ENCODE measurements at regions not wholly inside any gene's neighbourhood (a gene's known extent, or its start where the extent isn't known, plus 50 kb on each side); places are given as distances from the start of the nearest gene placed in this dataset.

- Histone ChIP-seq H3K27me3 (ENCODE audit: insufficient read depth, insufficient read length) (no peaks in the 10 kb centered on the region), H3K36me3 (ENCODE audit: insufficient read depth, insufficient read length, low read length) (no peaks in the 10 kb centered on the region), H3K9me3 (ENCODE audit: insufficient read depth, low read length) (no peaks in the 10 kb centered on the region), H3K9ac (ENCODE audit: insufficient read length, low read depth) (no peak overlapping the region), H3K4me3 (ENCODE audit: insufficient read length, low read depth) (no peak overlapping the region), H3K4me1 (ENCODE audit: insufficient read depth, insufficient read length) (no peaks in the 10 kb centered on the region)
- TF ChIP-seq SUZ12 (IDR thresholded peaks at IDR 0.05; ENCODE audit: extremely low read depth, insufficient read depth, insufficient read length) (no peak), YY1 (IDR thresholded peaks at IDR 0.05; ENCODE audit: insufficient read depth, insufficient read length) (no peak), ZNF274 (IDR thresholded peaks at IDR 0.05; ENCODE audit: low read depth, low read length) (no peak)
- no peak for DNase-seq (ENCODE audit: low read depth, low spot score)
Measured at GRCh38 chr14:35944847-35945246, 118.7 kb downstream of the BRMS1L start.

GRCh38 chr14:35940291-35940690 lies 114.2 kb downstream of the BRMS1L start:
- Histone ChIP-seq H3K9me3 (ENCODE audit: insufficient read depth, low read length) (no peaks in the 10 kb centered on the region), H3K4me3 (ENCODE audit: insufficient read length, low read depth) (no peak overlapping the region), H3K4me1 (ENCODE audit: insufficient read depth, insufficient read length) (no peaks in the 10 kb centered on the region), H3K36me3 (ENCODE audit: insufficient read depth, insufficient read length, low read length) (no peaks in the 10 kb centered on the region), H3K9ac (ENCODE audit: insufficient read length, low read depth) (no peak overlapping the region), H3K27me3 (ENCODE audit: insufficient read depth, insufficient read length) (no peaks in the 10 kb centered on the region)
- TF ChIP-seq SUZ12 (IDR thresholded peaks at IDR 0.05; ENCODE audit: extremely low read depth, insufficient read depth, insufficient read length): no peak
- no peak for TF ChIP-seq ZNF274 (IDR thresholded peaks at IDR 0.05; ENCODE audit: low read depth, low read length)
- no peak for TF ChIP-seq YY1 (IDR thresholded peaks at IDR 0.05; ENCODE audit: insufficient read depth, insufficient read length)
- DNase-seq (ENCODE audit: low read depth, low spot score): no peak

GRCh38 chr14:35938770-35939169 lies 112.6 kb downstream of the BRMS1L start:
- DNase-seq (ENCODE audit: low read depth, low spot score): no peak
- H3K36me3 ChIP-seq (ENCODE audit: insufficient read depth, insufficient read length, low read length): no peaks in the 10 kb centered on the region
- no peaks in the 10 kb centered on the region for H3K9me3 ChIP-seq (ENCODE audit: insufficient read depth, low read length)
- H3K9ac ChIP-seq (ENCODE audit: insufficient read length, low read depth): no peak overlapping the region
- no peaks in the 10 kb centered on the region for H3K27me3 ChIP-seq (ENCODE audit: insufficient read depth, insufficient read length)
- no peaks in the 10 kb centered on the region for H3K4me1 ChIP-seq (ENCODE audit: insufficient read depth, insufficient read length)
- TF ChIP-seq ZNF274 (IDR thresholded peaks at IDR 0.05; ENCODE audit: low read depth, low read length) (no peak), SUZ12 (IDR thresholded peaks at IDR 0.05; ENCODE audit: extremely low read depth, insufficient read depth, insufficient read length) (no peak), YY1 (IDR thresholded peaks at IDR 0.05; ENCODE audit: insufficient read depth, insufficient read length) (no peak)
- H3K4me3 ChIP-seq (ENCODE audit: insufficient read length, low read depth): no peak overlapping the region

GRCh38 chr14:35934499-35934898 lies 108.4 kb downstream of the BRMS1L start:
- Histone ChIP-seq H3K9ac (ENCODE audit: insufficient read length, low read depth) (no peak overlapping the region), H3K9me3 (ENCODE audit: insufficient read depth, low read length) (no peaks in the 10 kb centered on the region), H3K27me3 (ENCODE audit: insufficient read depth, insufficient read length) (no peaks in the 10 kb centered on the region), H3K36me3 (ENCODE audit: insufficient read depth, insufficient read length, low read length) (no peaks in the 10 kb centered on the region), H3K4me1 (ENCODE audit: insufficient read depth, insufficient read length) (no peaks in the 10 kb centered on the region), H3K4me3 (ENCODE audit: insufficient read length, low read depth) (no peak overlapping the region)
- TF ChIP-seq ZNF274 (IDR thresholded peaks at IDR 0.05; ENCODE audit: low read depth, low read length) (no peak), SUZ12 (IDR thresholded peaks at IDR 0.05; ENCODE audit: extremely low read depth, insufficient read depth, insufficient read length) (no peak), YY1 (IDR thresholded peaks at IDR 0.05; ENCODE audit: insufficient read depth, insufficient read length) (no peak)
- DNase-seq (ENCODE audit: low read depth, low spot score): no peak

- no peaks in the 10 kb centered on the region for H3K36me3 ChIP-seq (ENCODE audit: insufficient read depth, insufficient read length, low read length)
- no peak overlapping the region for H3K4me3 ChIP-seq (ENCODE audit: insufficient read length, low read depth)
- H3K9me3 ChIP-seq (ENCODE audit: insufficient read depth, low read length): no peaks in the 10 kb centered on the region
- no peaks in the 10 kb centered on the region for H3K4me1 ChIP-seq (ENCODE audit: insufficient read depth, insufficient read length)
- no peak for TF ChIP-seq SUZ12 (IDR thresholded peaks at IDR 0.05; ENCODE audit: extremely low read depth, insufficient read depth, insufficient read length)
- TF ChIP-seq YY1 (IDR thresholded peaks at IDR 0.05; ENCODE audit: insufficient read depth, insufficient read length): no peak
- TF ChIP-seq ZNF274 (IDR thresholded peaks at IDR 0.05; ENCODE audit: low read depth, low read length): no peak
- H3K27me3 ChIP-seq (ENCODE audit: insufficient read depth, insufficient read length): no peaks in the 10 kb centered on the region
- DNase-seq (ENCODE audit: low read depth, low spot score): no peak
- no peak overlapping the region for H3K9ac ChIP-seq (ENCODE audit: insufficient read length, low read depth)
Measured at GRCh38 chr14:35932659-35933159, 106.6 kb downstream of the BRMS1L start.

- Histone ChIP-seq H3K9ac (ENCODE audit: insufficient read length, low read depth) (no peak overlapping the region), H3K36me3 (ENCODE audit: insufficient read depth, insufficient read length, low read length) (no peaks in the 10 kb centered on the region), H3K4me1 (ENCODE audit: insufficient read depth, insufficient read length) (no peaks in the 10 kb centered on the region), H3K9me3 (ENCODE audit: insufficient read depth, low read length) (no peaks in the 10 kb centered on the region), H3K27me3 (ENCODE audit: insufficient read depth, insufficient read length) (no peaks in the 10 kb centered on the region), H3K4me3 (ENCODE audit: insufficient read length, low read depth) (no peak overlapping the region)
- no peak for DNase-seq (ENCODE audit: low read depth, low spot score)
- TF ChIP-seq SUZ12 (IDR thresholded peaks at IDR 0.05; ENCODE audit: extremely low read depth, insufficient read depth, insufficient read length): no peak
- no peak for TF ChIP-seq ZNF274 (IDR thresholded peaks at IDR 0.05; ENCODE audit: low read depth, low read length)
- TF ChIP-seq YY1 (IDR thresholded peaks at IDR 0.05; ENCODE audit: insufficient read depth, insufficient read length): no peak
Measured at GRCh38 chr14:35932136-35932535, 106.0 kb downstream of the BRMS1L start.

GRCh38 chr14:35931346-35931745 lies 105.2 kb downstream of the BRMS1L start:
- no peak for DNase-seq (ENCODE audit: low read depth, low spot score)
- H3K36me3 ChIP-seq (ENCODE audit: insufficient read depth, insufficient read length, low read length): no peaks in the 10 kb centered on the region
- H3K9me3 ChIP-seq (ENCODE audit: insufficient read depth, low read length): no peaks in the 10 kb centered on the region
- H3K4me1 ChIP-seq (ENCODE audit: insufficient read depth, insufficient read length): no peaks in the 10 kb centered on the region
- H3K9ac ChIP-seq (ENCODE audit: insufficient read length, low read depth): no peak overlapping the region
- no peak overlapping the region for H3K4me3 ChIP-seq (ENCODE audit: insufficient read length, low read depth)
- TF ChIP-seq ZNF274 (IDR thresholded peaks at IDR 0.05; ENCODE audit: low read depth, low read length) (no peak), YY1 (IDR thresholded peaks at IDR 0.05; ENCODE audit: insufficient read depth, insufficient read length) (no peak), SUZ12 (IDR thresholded peaks at IDR 0.05; ENCODE audit: extremely low read depth, insufficient read depth, insufficient read length) (no peak)
- H3K27me3 ChIP-seq (ENCODE audit: insufficient read depth, insufficient read length): no peaks in the 10 kb centered on the region
